WTC11 (cell line): ENCODE measurements at regions not wholly inside any gene's neighbourhood (a gene's known extent, or its start where the extent isn't known, plus 50 kb on each side); places are given as distances from the start of the nearest gene placed in this dataset.

Experiments
- ATAC-seq: fragments of 200-7000 bp; cut with Tn5 transposase; 2 replicates; pipeline ENCODE4 v1.10.0; 2021; ENCODE audit warnings: mild to moderate bottlenecking, moderate library complexity
- CTCF ChIA-PET: fragments of 300-600 bp; sonication (Branson Sonifier 250); formaldehyde crosslinking; loops from one replicate; lab custom pipeline; 2021; ENCODE audit warnings: antibody characterized with exemption; lab: Charles Lee
- POLR2A ChIA-PET: fragments of 350-600 bp; sonication (Branson Sonifier 250); formaldehyde crosslinking; loops from one replicate; lab custom pipeline; 2021; ENCODE audit warnings: antibody characterized with exemption; lab: Charles Lee
- DNase-seq: peaks from one replicate; pipeline ENCODE4 v3.0.0; 2021; ENCODE audit warnings: low spot score
- H3K27ac Mint-ChIP-seq: 2 replicates; pipeline ENCODE4 v1.8.0; 2021; ENCODE audit warnings: mixed read lengths
- H3K27me3 Mint-ChIP-seq: 2 replicates; pipeline ENCODE4 v1.8.0; 2021; ENCODE audit warnings: low read depth, mild to moderate bottlenecking, moderate library complexity, mixed read lengths
- H3K36me3 Mint-ChIP-seq: 2 replicates; pipeline ENCODE4 v1.8.0; 2021; ENCODE audit warnings: mixed read lengths
- H3K4me1 Mint-ChIP-seq: 2 replicates; pipeline ENCODE4 v1.8.0; 2022; ENCODE audit warnings: mixed read lengths
- H3K4me3 Mint-ChIP-seq: 2 replicates; pipeline ENCODE4 v1.8.0; 2021; ENCODE audit warnings: mild to moderate bottlenecking, moderate library complexity, mixed read lengths
- H3K9me3 Mint-ChIP-seq: 2 replicates; pipeline ENCODE4 v1.8.0; 2021; ENCODE audit warnings: mixed read lengths
- ATF3 ChIP-seq: sonication (generic); formaldehyde crosslinking; conservative IDR thresholded peaks from 2 replicates; pipeline ENCODE4 v1.8.1; 2022; ENCODE audit warnings: mild to moderate bottlenecking, missing genetic modification reagents
- CBFB ChIP-seq: sonication (generic); formaldehyde crosslinking; IDR thresholded peaks from 2 replicates; pipeline ENCODE4 v1.8.1; 2022; ENCODE audit warnings: mild to moderate bottlenecking, low read depth, missing genetic modification reagents
- CREB1 ChIP-seq: sonication (generic); formaldehyde crosslinking; IDR thresholded peaks from 2 replicates; pipeline ENCODE4 v1.8.0; 2023; ENCODE audit warnings: mild to moderate bottlenecking, missing genetic modification reagents
- E2F4 ChIP-seq: sonication (generic); formaldehyde crosslinking; IDR thresholded peaks from 2 replicates; pipeline ENCODE4 v1.8.1; 2022; ENCODE audit warnings: low read depth, mild to moderate bottlenecking, moderate library complexity, missing genetic modification reagents, borderline replicate concordance
- ESRRA ChIP-seq: sonication (generic); formaldehyde crosslinking; IDR thresholded peaks from 2 replicates; pipeline ENCODE4 v1.8.1; 2022; ENCODE audit warnings: mild to moderate bottlenecking, missing genetic modification reagents, borderline replicate concordance
- ETV6 ChIP-seq: sonication (generic); formaldehyde crosslinking; IDR thresholded peaks from 2 replicates; pipeline ENCODE4 v1.8.1; 2022; ENCODE audit warnings: mild to moderate bottlenecking, missing genetic modification reagents
- FOXK1 ChIP-seq: sonication (generic); formaldehyde crosslinking; IDR thresholded peaks from 2 replicates; pipeline ENCODE4 v1.8.0; 2022; ENCODE audit warnings: mild to moderate bottlenecking, moderate library complexity, missing genetic modification reagents
- GABPB1 ChIP-seq: sonication (generic); formaldehyde crosslinking; IDR thresholded peaks from 2 replicates; pipeline ENCODE4 v1.8.1; 2023; ENCODE audit warnings: mild to moderate bottlenecking, missing genetic modification reagents
- HMGA2 ChIP-seq: fragments of 250-450 bp; sonication (Bioruptor Pico); IDR thresholded peaks from 2 replicates; pipeline ENCODE4 v1.4.0; 2021; ENCODE audit warnings: mild to moderate bottlenecking, moderate library complexity
- IRF1 ChIP-seq: sonication (generic); formaldehyde crosslinking; IDR thresholded peaks from 2 replicates; pipeline ENCODE4 v1.8.0; 2023; ENCODE audit warnings: missing genetic modification reagents
- JUN ChIP-seq: sonication (generic); formaldehyde crosslinking; IDR thresholded peaks from 2 replicates; pipeline ENCODE4 v1.8.0; 2023; ENCODE audit warnings: mild to moderate bottlenecking, missing genetic modification reagents
- MXD4 ChIP-seq: fragments of 250-450 bp; sonication (Bioruptor Pico); IDR thresholded peaks from 2 replicates; pipeline ENCODE4 v1.8.0; 2021; ENCODE audit warnings: mild to moderate bottlenecking, moderate library complexity, borderline replicate concordance
- NFYB ChIP-seq: sonication (generic); formaldehyde crosslinking; conservative IDR thresholded peaks from 2 replicates; pipeline ENCODE4 v1.8.0; 2022; ENCODE audit warnings: low read depth, missing genetic modification reagents
- OVOL2 ChIP-seq: fragments of 250-450 bp; sonication (Bioruptor Pico); IDR thresholded peaks from 2 replicates; pipeline ENCODE4 v1.9.0; 2021; ENCODE audit warnings: mild to moderate bottlenecking, borderline replicate concordance
- PRDM15 ChIP-seq: sonication (generic); formaldehyde crosslinking; IDR thresholded peaks from 2 replicates; pipeline ENCODE4 v1.8.0; 2022; ENCODE audit warnings: missing genetic modification reagents
- SP1 ChIP-seq: sonication (generic); formaldehyde crosslinking; conservative IDR thresholded peaks from 2 replicates; pipeline ENCODE4 v1.8.1; 2022; ENCODE audit warnings: missing genetic modification reagents
- STAT6 ChIP-seq: sonication (generic); formaldehyde crosslinking; conservative IDR thresholded peaks from 2 replicates; pipeline ENCODE4 v1.8.1; 2023; ENCODE audit warnings: mild to moderate bottlenecking, low read depth, missing genetic modification reagents, moderate library complexity
- TEAD4 ChIP-seq: sonication (generic); formaldehyde crosslinking; IDR thresholded peaks from 2 replicates; pipeline ENCODE4 v1.8.0; 2022; ENCODE audit warnings: mild to moderate bottlenecking, missing genetic modification reagents
- USF1 ChIP-seq: sonication (generic); formaldehyde crosslinking; IDR thresholded peaks from 2 replicates; pipeline ENCODE4 v1.8.0; 2022; ENCODE audit warnings: mild to moderate bottlenecking, missing genetic modification reagents
- ZNF138 ChIP-seq: sonication (generic); formaldehyde crosslinking; conservative IDR thresholded peaks from 2 replicates; pipeline ENCODE4 v1.8.1; 2022; ENCODE audit warnings: mild to moderate bottlenecking, moderate library complexity, missing genetic modification reagents

- DNase-seq, result no peak
- Mint-ChIP-seq H3K4me3 (no peak overlapping the region), H3K27ac (no peak overlapping the region), H3K4me1 (peaks cover 5% of the 10 kb centered on the region), H3K36me3 (no peaks in the 10 kb centered on the region), H3K9me3 (no peaks in the 10 kb centered on the region), H3K27me3 (peaks cover 8% of the 10 kb centered on the region)
- ATAC-seq, result no peak
- CTCF ChIA-PET, result no interaction called here
- POLR2A ChIA-PET, result no interaction called here
- no peak for TF ChIP-seq ATF3 (CRISPR knock-in tag)
- TF ChIP-seq MXD4 (CRISPR knock-in tag), result no peak
- TF ChIP-seq SP1 (CRISPR knock-in tag), result no peak
- TF ChIP-seq ESRRA, result no peak
- no peak for TF ChIP-seq NFYB (CRISPR knock-in tag)
- TF ChIP-seq CREB1 (CRISPR knock-in tag), result no peak
- no peak for TF ChIP-seq TEAD4 (CRISPR knock-in tag)
- no peak for TF ChIP-seq ZNF138 (CRISPR knock-in tag)
- no peak for TF ChIP-seq JUN
- no peak for TF ChIP-seq USF1
- no peak for TF ChIP-seq FOXK1 (CRISPR knock-in tag)
- TF ChIP-seq E2F4 (CRISPR knock-in tag), result no peak
These were observed 62.8 kb downstream of the CXCL12 start for GRCh38 chr10:44322137-44322536.

- H3K9me3 Mint-ChIP-seq, result peaks cover 6% of the 10 kb centered on the region; the same call in 1 of the 2 replicates
- peaks cover 5% of the 10 kb centered on the region for H3K27me3 Mint-ChIP-seq
- POLR2A ChIA-PET, result no interaction called here
- no peak overlapping the region for H3K4me3 Mint-ChIP-seq
- no peak for TF ChIP-seq HMGA2 (CRISPR knock-in tag)
- no peak for TF ChIP-seq STAT6 (CRISPR knock-in tag)
- TF ChIP-seq CREB1 (CRISPR knock-in tag), result no peak
- no peak for TF ChIP-seq IRF1 (CRISPR knock-in tag)
- TF ChIP-seq ETV6, result no peak
- no peak for TF ChIP-seq PRDM15 (CRISPR knock-in tag)
- no peak for TF ChIP-seq CBFB (CRISPR knock-in tag)
- TF ChIP-seq ESRRA, result no peak
- TF ChIP-seq GABPB1 (CRISPR knock-in tag), result no peak
- TF ChIP-seq OVOL2 (CRISPR knock-in tag), result no peak
- TF ChIP-seq, all 79 proteins: peak for 0
- ATAC-seq (no peak), DNase-seq (no peak)
- Mint-ChIP-seq H3K4me1 (peaks cover 11% of the 10 kb centered on the region), H3K36me3 (no peaks in the 10 kb centered on the region), H3K27ac (no peak overlapping the region)
- CTCF ChIA-PET, result no interaction called here
These were observed 64.1 kb downstream of the CXCL12 start for GRCh38 chr10:44320756-44321155.
